Stomach (tissue), 8 donors: ENCODE measurements at regions not wholly inside any gene's neighbourhood (a gene's known extent, or its start where the extent isn't known, plus 50 kb on each side); places are given as distances from the start of the nearest gene placed in this dataset.

Source experiments
- DNase-seq, 2 donors: peaks; one replicate each; pipeline versions ENCODE4 v3.0.0 to v3.0.0-alpha.2; 2013 to 2019
- H3K27ac ChIP-seq, 5 donors: fragments of 200-600 bp in 4 of 5; sonication (generic) in 4 of 5; one replicate each; pipeline ENCODE4 v1.5.1; 2013 to 2019; ENCODE audit warnings: mild to moderate bottlenecking in 1 of 5, moderate library complexity in 1 of 5
- H3K27me3 ChIP-seq, 3 donors: fragments of 200-600 bp; sonication (generic); one replicate each; pipeline ENCODE4 v1.5.1; 2017 to 2019; ENCODE audit warnings: mixed run types in 1 of 3
- H3K36me3 ChIP-seq, 4 donors: fragments of 200-600 bp; sonication (generic); 1 replicate in 3 of 4; 2 replicates in 1 of 4; pipeline ENCODE4 v1.5.1; 2016 to 2019
- H3K4me1 ChIP-seq, 4 donors: fragments of 200-600 bp; sonication (generic); one replicate each; pipeline ENCODE4 v1.5.1; 2016 to 2019
- H3K4me3 ChIP-seq, 4 donors: fragments of 200-600 bp; sonication (generic) in 3 of 4; one replicate each; pipeline ENCODE4 v1.5.1; 2016 to 2019; ENCODE audit warnings: mild to moderate bottlenecking in 1 of 4
- H3K9me3 ChIP-seq, 4 donors: fragments of 200-600 bp; sonication (generic); one replicate each; pipeline ENCODE4 v1.5.1; 2016 to 2019
- EP300 ChIP-seq: sonication (generic); formaldehyde crosslinking; IDR thresholded peaks from one replicate; pipeline ENCODE4 v1.6.1; 2017; ENCODE audit warnings: antibody characterized with exemption
- POLR2A ChIP-seq, 4 donors: fragments of 450-650 bp; IDR thresholded peaks; one replicate each; pipeline ENCODE4 v1.6.1; 2016; ENCODE audit warnings: antibody characterized with exemption in 4 of 4, control low read depth in 2 of 4, mild to moderate bottlenecking in 1 of 4, moderate library complexity in 1 of 4
- POLR2AphosphoS5 ChIP-seq, 3 donors: sonication (generic); formaldehyde crosslinking; IDR thresholded peaks; one replicate each; pipeline ENCODE4 v1.6.1; 2016; ENCODE audit warnings: antibody characterized with exemption in 3 of 3
- WGBS, 5 donors: extraction: QIAGEN DNeasy Blood & Tissue Kit in 3 of 5; methylation state at CpG; one replicate each; pipeline versions ENCODE4 v1.1.5 to v1.1.7; 2013 to 2018; 5-methylcytosine and 5-hydroxymethylcytosine counted together
- intact Hi-C: fragments of 100-400 bp; cut with DNase I; formaldehyde crosslinking; loops from one replicate; pipeline ENCODE4 v1.15.1; 2023; ENCODE audit warnings: low total_unique reads
- TF ChIP-seq, protein P1 (sequence below), 7 experiments: fragments of 450-650 bp in 4 of 7; fragments of 200-600 bp in 3 of 7; sonication (generic) in 3 of 7; IDR thresholded peaks; one replicate each; pipeline ENCODE4 v1.5.1; 2016 to 2019; ENCODE audit warnings: antibody characterized with exemption in 7 of 7, control low read depth in 2 of 7, mild to moderate bottlenecking in 1 of 7
- donor health status: healthy with polysubstance abuse.
- donor health status: Bipolar disorder and iron deficiency.
- donor health status: healthy.

GRCh38 chr17:36839256-36839655 lies 98.0 kb upstream of the LHX1 start:
- Histone ChIP-seq H3K36me3 (no peaks in the 10 kb centered on the region), H3K27ac (no peak overlapping the region), H3K4me3 (no peak overlapping the region), H3K9me3 (peaks cover 0 to 12% (median 4%) of the 10 kb centered on the region in 4 donors), H3K27me3 (peaks cover 0 to 38% (median 6%) of the 10 kb centered on the region in 3 donors), H3K4me1 (no peaks in the 10 kb centered on the region)
- TF ChIP-seq EP300 (no peak), POLR2AphosphoS5 (IDR thresholded peaks at IDR 0.05) (no peak), POLR2A (IDR thresholded peaks at IDR 0.05) (no peak)
- DNase-seq, result no peak
- intact Hi-C loops, result no loop called here
- 38 to 51% (median 41%) methylated on average over 4 to 5 of the region's 5 CpGs for WGBS, 5 donors

GRCh38 chr17:36840796-36841195 lies 96.5 kb upstream of the LHX1 start:
- no peak for DNase-seq
- intact Hi-C loops, result no loop called here
- WGBS, 5 donors, result 67 to 92% (median 91%) methylated on average over 1 of the region's 1 CpG
- TF ChIP-seq, protein P1, sequence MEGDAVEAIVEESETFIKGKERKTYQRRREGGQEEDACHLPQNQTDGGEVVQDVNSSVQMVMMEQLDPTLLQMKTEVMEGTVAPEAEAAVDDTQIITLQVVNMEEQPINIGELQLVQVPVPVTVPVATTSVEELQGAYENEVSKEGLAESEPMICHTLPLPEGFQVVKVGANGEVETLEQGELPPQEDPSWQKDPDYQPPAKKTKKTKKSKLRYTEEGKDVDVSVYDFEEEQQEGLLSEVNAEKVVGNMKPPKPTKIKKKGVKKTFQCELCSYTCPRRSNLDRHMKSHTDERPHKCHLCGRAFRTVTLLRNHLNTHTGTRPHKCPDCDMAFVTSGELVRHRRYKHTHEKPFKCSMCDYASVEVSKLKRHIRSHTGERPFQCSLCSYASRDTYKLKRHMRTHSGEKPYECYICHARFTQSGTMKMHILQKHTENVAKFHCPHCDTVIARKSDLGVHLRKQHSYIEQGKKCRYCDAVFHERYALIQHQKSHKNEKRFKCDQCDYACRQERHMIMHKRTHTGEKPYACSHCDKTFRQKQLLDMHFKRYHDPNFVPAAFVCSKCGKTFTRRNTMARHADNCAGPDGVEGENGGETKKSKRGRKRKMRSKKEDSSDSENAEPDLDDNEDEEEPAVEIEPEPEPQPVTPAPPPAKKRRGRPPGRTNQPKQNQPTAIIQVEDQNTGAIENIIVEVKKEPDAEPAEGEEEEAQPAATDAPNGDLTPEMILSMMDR (IDR thresholded peaks at IDR 0.05), result no peak
- TF ChIP-seq POLR2A (IDR thresholded peaks at IDR 0.05) (no peak), POLR2AphosphoS5 (IDR thresholded peaks at IDR 0.05) (no peak), EP300 (no peak)
- Histone ChIP-seq H3K27ac (no peak overlapping the region), H3K36me3 (no peaks in the 10 kb centered on the region), H3K9me3 (peaks cover 0 to 12% (median 4%) of the 10 kb centered on the region in 4 donors), H3K4me3 (no peak overlapping the region), H3K4me1 (no peaks in the 10 kb centered on the region), H3K27me3 (peaks cover 0 to 52% (median 6%) of the 10 kb centered on the region in 3 donors)

- no peaks in the 10 kb centered on the region for H3K4me1 ChIP-seq
- H3K27me3 ChIP-seq, result peaks cover 0 to 67% (median 6%) of the 10 kb centered on the region in 3 donors
- H3K4me3 ChIP-seq, result no peak overlapping the region
- WGBS, 5 donors, result 40 to 54% (median 48%) methylated on average over 6 of the region's 6 CpGs
- no peak for DNase-seq
- no peak overlapping the region for H3K27ac ChIP-seq
- intact Hi-C loops, result no loop called here
- TF ChIP-seq, protein P1 (IDR thresholded peaks at IDR 0.05), result no peak
- TF ChIP-seq EP300 (no peak), POLR2A (IDR thresholded peaks at IDR 0.05) (no peak), POLR2AphosphoS5 (IDR thresholded peaks at IDR 0.05) (no peak)
- H3K9me3 ChIP-seq, result peaks cover 0 to 12% (median 4%) of the 10 kb centered on the region in 4 donors
- H3K36me3 ChIP-seq, result no peaks in the 10 kb centered on the region
These were observed 95.0 kb upstream of the LHX1 start for GRCh38 chr17:36842231-36842819.

GRCh38 chr17:36842963-36843558 lies 94.2 kb upstream of the LHX1 start:
- H3K27me3 ChIP-seq, result peaks cover 0 to 74% (median 6%) of the 10 kb centered on the region in 3 donors
- DNase-seq, result no peak
- no peaks in the 10 kb centered on the region for H3K4me1 ChIP-seq
- peaks cover 0 to 12% (median 4%) of the 10 kb centered on the region in 4 donors for H3K9me3 ChIP-seq
- no peaks in the 10 kb centered on the region for H3K36me3 ChIP-seq
- TF ChIP-seq, protein P1 (IDR thresholded peaks at IDR 0.05), result no peak
- TF ChIP-seq POLR2AphosphoS5 (IDR thresholded peaks at IDR 0.05), result no peak
- H3K4me3 ChIP-seq, result no peak overlapping the region
- no peak overlapping the region for H3K27ac ChIP-seq
- WGBS, 5 donors, result 50 to 70% (median 62%) methylated on average over 12 of the region's 12 CpGs
- intact Hi-C loops, result no loop called here

GRCh38 chr17:36844013-36844412 lies 93.3 kb upstream of the LHX1 start:
- H3K4me3 ChIP-seq, result no peak overlapping the region
- no peaks in the 10 kb centered on the region for H3K36me3 ChIP-seq
- WGBS, 5 donors, result 80 to 88% (median 83%) methylated on average over 2 of the region's 2 CpGs
- intact Hi-C loops, result no loop called here
- TF ChIP-seq, protein P1 (IDR thresholded peaks at IDR 0.05), result no peak
- no peak for TF ChIP-seq POLR2AphosphoS5 (IDR thresholded peaks at IDR 0.05)
- TF ChIP-seq POLR2A (IDR thresholded peaks at IDR 0.05), result no peak
- TF ChIP-seq EP300, result no peak
- peaks cover 0 to 76% (median 10%) of the 10 kb centered on the region in 3 donors for H3K27me3 ChIP-seq
- H3K27ac ChIP-seq, result no peak overlapping the region
- peaks cover 0 to 12% (median 4%) of the 10 kb centered on the region in 4 donors for H3K9me3 ChIP-seq
- no peak for DNase-seq
- no peaks in the 10 kb centered on the region for H3K4me1 ChIP-seq
